ENCODE measurements at regions not wholly inside any gene's neighbourhood (a gene's known extent, or its start where the extent isn't known, plus 50 kb on each side); places are given as distances from the start of the nearest gene placed in this dataset.

GRCh38 chr5:18403141-18403540, 768.9 kb downstream of the TAF11L14 start:
- Histone ChIP-seq H3K36me3 (replicated peaks in 1 of 2) (no peaks in the 10 kb centered on the region), H3K27me3 (no peaks in the 10 kb centered on the region), H3K9me3 (replicated peaks in 1 of 3) (no peaks in the 10 kb centered on the region), H3K4me1 (replicated peaks in 1 of 2) (no peaks in the 10 kb centered on the region), H3K4me3 (no peak overlapping the region), H3K27ac (no peak overlapping the region)
- WGBS, 4 donors = 21 to 64% (median 33%) methylated on average over 1 of the region's 1 CpG
- intact Hi-C loops (cut with DNase I) = no loop called here
- DNase-seq = no peak
- no peak for TF ChIP-seq POLR2A (IDR thresholded peaks at IDR 0.05)
- no peak for TF ChIP-seq CTCF (IDR thresholded peaks at IDR 0.05)

- Histone ChIP-seq H3K27ac (no peak overlapping the region), H3K4me1 (replicated peaks in 1 of 2) (no peaks in the 10 kb centered on the region), H3K9me3 (replicated peaks in 1 of 3) (no peaks in the 10 kb centered on the region), H3K4me3 (no peak overlapping the region), H3K27me3 (no peaks in the 10 kb centered on the region), H3K36me3 (replicated peaks in 1 of 2) (no peaks in the 10 kb centered on the region)
- TF ChIP-seq CTCF (IDR thresholded peaks at IDR 0.05) = no peak
- no peak for TF ChIP-seq POLR2A (IDR thresholded peaks at IDR 0.05)
- WGBS, 4 donors = 65 to 74% (median 70%) methylated on average over 3 of the region's 3 CpGs
- intact Hi-C loops (cut with DNase I) = no loop called here
- no peak for DNase-seq
Observed at GRCh38 chr5:18403941-18404438, 769.7 kb downstream of the TAF11L14 start.

GRCh38 chr5:18420711-18421110, 786.5 kb downstream of the TAF11L14 start:
- Histone ChIP-seq H3K4me3 (no peak overlapping the region), H3K36me3 (replicated peaks in 1 of 2) (no peaks in the 10 kb centered on the region), H3K27ac (no peak overlapping the region), H3K4me1 (replicated peaks in 1 of 2) (no peaks in the 10 kb centered on the region), H3K27me3 (no peaks in the 10 kb centered on the region), H3K9me3 (replicated peaks in 1 of 3) (no peaks in the 10 kb centered on the region)
- TF ChIP-seq POLR2A (IDR thresholded peaks at IDR 0.05) (no peak), CTCF (IDR thresholded peaks at IDR 0.05) (no peak)
- DNase-seq = no peak
- 42 to 79% (median 57%) methylated on average over 1 of the region's 1 CpG for WGBS, 4 donors
- intact Hi-C loops (cut with DNase I) = no loop called here

GRCh38 chr5:18433336-18433735, 799.1 kb downstream of the TAF11L14 start:
- TF ChIP-seq POLR2A (IDR thresholded peaks at IDR 0.05) (no peak), CTCF (IDR thresholded peaks at IDR 0.05) (no peak)
- Histone ChIP-seq H3K9me3 (replicated peaks in 1 of 3) (no peaks in the 10 kb centered on the region), H3K4me3 (no peak overlapping the region), H3K27ac (no peak overlapping the region), H3K4me1 (replicated peaks in 1 of 2) (no peaks in the 10 kb centered on the region), H3K27me3 (no peaks in the 10 kb centered on the region), H3K36me3 (replicated peaks in 1 of 2) (no peaks in the 10 kb centered on the region)
- intact Hi-C loops (cut with DNase I) = no loop called here
- no peak for DNase-seq

All from adrenal gland (tissue), 9 donors.